GM21381 (cell line): ENCODE measurements at regions not wholly inside any gene's neighbourhood (a gene's known extent, or its start where the extent isn't known, plus 50 kb on each side); places are given as distances from the start of the nearest gene placed in this dataset.
"Not testable (repeated sequence)": the region's sequence is repeated elsewhere in the genome, so short reads cannot be mapped to it uniquely, and the experiment has no call there.

Source experiments
- ATAC-seq: cut with Tn5 transposase; IDR thresholded peaks from one replicate; pipeline ENCODE4 v1.9.1; 2021; ENCODE audit warnings: mild to moderate bottlenecking, moderate library complexity; ENCODE audit not compliant: unreplicated experiment

DNA sequence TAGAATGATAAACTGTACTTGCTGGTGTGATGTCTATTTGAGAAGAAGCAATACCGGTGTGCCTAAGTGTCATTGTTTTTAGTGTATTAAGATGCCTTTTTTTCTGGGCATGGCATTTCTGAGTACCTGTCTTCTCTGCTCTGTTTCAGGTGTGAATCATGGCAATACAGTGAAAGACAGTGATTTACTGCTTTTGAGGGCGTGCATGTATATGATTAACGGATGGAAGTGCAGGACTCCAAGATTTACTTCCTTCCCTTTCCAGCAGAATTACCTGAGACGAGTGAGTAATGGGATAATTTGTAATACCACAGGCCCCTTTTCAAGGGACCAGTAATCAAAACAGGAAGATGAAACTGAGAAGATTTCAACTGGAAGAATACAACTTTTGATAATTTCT lies 315.8 kb downstream of the SOX4 start:
- no peak for ATAC-seq

DNA sequence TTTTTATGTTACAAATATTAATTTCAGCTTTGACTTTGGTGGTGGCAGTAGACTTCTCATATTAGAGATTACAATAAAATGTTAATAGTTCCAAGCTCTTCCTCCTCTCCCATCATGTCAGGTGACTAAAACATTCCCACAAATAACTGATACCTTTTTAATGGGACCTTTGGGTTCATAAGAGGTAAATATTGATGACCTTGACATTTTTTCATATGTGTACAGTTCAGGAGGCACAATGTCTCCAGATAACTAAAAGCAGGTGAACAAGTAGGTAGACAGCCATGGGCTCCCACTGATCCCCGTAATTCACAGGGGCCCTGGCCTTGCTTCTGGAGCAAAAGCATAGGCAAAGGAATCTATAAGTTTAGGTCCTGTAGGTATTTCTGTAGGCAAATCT lies 317.7 kb downstream of the SOX4 start:
- ATAC-seq = no peak

DNA sequence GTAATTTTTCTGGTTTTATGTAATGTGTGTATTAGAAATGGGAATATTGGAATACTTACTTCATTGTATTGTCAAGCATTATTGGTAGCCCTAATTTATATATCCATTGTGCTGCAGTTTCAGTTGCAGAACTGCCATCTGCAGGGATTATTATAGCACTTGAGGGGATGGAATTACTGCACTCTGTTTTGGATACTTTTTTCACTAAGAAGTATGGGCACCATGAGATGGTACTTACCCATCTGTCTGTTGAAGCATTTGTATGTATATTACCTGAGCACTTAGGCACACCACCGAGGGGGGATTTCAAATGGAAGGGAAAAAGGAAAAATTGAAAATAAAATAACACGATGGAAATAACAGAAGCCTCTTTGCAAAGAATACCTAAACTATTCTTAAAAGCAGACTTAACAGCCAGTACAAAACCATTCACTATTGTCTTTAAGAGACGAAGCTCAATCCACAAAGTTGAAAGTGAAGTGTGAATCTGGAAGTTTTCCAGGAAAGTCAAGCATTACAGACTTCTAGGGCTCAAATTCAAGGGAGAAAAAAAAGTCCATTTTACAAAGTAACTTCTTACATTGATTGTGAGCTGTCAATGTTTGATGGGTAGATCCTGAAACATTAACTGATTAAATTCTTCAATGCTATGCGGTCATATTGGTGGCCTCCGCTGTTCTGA lies 318.7 kb downstream of the SOX4 start:
- no peak for ATAC-seq

DNA sequence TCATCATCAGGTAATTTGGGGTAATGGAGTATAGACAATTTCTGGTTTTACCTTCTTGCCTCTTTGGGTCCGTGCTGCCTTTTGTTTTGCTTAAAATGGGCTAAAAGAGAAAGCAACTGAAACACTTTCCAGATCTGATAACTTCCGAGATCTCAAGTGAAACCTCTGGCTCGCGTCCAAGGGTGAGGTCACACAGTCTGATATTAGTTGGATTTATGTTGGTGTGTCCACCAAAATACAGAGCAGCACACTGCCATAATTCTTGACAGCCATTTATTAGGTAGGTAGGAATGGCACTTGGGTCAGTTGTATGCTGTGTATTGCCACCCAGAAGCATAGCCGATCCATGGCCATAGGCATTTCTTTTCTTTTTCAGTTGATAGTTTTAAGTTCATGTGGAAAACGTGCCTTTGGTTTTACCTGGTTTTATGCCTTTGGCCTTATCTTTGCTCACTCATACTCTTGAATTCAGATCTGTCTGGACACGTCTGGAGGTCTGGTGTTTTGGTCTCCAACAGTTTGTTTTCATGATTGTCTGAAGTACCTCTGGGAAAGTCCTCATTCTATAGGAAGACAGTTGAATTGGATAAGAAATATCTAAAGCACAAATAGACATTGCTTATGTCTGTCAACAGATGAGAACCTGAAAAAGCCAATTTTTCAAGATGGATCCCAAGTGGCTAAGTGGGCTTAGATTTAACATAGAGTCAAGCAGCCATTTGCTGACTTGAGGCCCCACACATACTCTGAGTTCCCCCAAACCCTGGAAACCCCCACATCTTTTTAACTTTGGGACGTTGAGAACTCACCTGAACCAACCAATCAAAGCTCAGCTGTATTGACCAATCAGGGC lies 320.8 kb downstream of the SOX4 start:
- ATAC-seq = no peak

DNA sequence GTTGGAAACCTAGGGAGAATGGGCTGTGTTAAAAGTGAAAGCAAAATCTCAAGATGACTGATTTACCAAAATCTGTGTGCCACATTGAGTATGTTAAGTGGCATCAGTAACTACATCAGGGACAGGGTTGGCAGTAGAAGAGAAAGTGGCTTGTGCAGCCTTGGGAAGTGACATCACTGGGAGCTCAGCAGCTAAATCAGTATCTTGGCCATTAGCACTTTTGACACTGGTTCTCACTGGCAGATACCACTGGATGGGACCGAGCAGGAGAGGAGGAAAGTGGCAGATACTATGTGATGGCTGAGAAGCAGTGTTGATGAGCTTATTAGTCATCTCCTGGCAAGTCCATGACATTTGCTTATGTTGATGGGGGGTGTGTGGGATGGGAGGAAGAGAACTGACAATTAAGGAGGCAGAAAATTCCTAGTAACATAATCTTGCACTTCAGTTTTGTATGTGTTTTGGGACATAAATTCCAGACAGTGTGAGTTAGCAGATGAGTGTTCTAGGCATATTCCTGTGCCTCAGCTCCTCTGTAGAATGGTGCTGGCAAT lies 322.2 kb downstream of the SOX4 start:
- no peak for ATAC-seq

DNA sequence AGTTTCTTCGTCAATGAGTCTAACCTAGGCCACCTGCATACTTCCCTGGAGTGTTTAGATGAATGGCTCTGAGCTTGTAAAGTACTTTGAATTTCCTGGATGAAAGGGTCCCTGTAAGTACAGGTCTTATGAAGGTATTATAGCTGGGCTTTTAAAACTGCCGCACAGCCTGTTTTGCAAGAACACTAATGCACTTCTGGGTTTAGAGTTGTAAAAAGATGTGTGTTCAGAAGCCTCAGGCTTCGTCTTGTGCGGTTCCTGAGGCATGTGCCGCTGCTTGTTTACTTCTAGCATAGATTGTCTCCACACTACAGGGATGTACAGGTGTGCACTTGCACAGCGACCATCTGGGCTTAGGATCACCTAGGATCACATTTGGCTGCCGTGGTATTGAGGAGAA lies 324.5 kb downstream of the SOX4 start:
- no peak for ATAC-seq

DNA sequence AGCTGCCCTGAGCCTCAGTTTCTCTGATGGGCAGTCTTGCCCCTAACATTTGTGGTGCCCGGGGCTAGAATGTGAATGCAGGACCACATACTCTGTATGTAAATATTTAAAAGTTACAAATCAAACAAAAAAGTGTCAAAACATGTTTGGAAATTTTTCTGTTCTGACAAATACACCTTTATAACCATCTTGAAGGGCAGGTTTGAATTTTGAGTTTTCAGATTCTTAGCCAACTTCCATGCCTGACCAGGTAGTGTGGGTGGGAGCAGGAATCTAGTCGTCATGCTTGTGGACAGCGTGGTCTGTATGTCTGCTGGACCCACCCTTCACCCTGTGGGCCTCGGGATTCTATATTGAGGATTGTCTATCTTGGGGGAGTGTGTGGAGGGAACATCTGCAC lies 325.1 kb downstream of the SOX4 start:
- no peak for ATAC-seq

DNA sequence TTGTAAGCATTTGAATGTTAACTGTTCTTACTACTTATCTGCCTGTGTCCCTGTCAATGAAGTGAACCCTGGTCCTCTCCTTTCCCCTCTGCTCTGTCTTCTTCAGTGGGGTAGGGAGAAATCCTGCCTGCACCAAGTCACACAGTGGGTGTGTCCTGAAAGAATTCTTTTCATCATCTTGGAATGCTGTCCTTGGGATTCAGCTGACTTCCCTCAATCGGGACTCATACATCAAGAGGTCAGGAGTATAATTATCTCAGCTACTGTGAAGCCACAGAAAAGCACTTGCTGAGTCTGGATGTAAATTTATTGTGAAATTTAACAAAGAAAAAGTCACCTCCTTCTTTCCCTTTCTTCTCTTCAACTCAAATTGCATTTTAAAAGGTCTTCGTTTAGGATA lies 328.5 kb downstream of the SOX4 start:
- ATAC-seq = no peak

DNA sequence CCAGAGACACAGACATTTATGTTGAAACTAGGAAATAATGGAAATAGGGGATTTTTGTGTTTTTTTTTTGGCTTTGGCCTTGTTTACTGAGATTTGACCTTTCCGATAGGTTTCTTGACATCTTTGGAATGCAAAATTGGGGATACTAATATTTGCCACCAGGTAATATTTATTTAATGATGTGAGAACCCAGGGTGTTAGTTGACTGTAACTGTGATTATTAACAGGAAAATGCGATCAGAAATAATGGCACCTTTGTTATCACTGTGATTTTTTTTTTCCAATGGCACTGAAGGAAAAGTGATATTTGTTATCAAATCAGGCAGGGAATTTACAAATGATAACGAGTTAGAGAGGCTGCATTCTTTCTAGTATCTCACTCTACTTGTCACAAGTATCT lies 330.5 kb downstream of the SOX4 start:
- no peak for ATAC-seq

DNA sequence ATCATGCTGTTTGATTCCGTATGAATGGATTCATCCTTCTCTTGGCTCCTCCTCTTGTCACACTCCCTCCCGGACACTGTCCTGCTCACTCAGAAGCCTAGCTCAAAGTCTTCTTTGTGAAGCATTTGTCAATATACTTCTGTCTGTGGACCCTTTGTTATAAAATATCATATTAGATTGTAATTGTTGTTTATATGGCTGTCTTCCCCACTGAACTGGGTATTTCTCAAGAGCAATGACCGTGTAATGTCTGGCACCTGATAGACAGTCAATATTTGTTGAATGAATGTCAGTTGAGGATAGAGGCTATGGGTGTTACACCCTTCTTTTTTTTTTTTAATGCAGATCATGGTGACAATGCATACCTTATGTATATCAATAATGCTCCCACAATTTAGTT lies 335.3 kb downstream of the SOX4 start:
- no peak for ATAC-seq

DNA sequence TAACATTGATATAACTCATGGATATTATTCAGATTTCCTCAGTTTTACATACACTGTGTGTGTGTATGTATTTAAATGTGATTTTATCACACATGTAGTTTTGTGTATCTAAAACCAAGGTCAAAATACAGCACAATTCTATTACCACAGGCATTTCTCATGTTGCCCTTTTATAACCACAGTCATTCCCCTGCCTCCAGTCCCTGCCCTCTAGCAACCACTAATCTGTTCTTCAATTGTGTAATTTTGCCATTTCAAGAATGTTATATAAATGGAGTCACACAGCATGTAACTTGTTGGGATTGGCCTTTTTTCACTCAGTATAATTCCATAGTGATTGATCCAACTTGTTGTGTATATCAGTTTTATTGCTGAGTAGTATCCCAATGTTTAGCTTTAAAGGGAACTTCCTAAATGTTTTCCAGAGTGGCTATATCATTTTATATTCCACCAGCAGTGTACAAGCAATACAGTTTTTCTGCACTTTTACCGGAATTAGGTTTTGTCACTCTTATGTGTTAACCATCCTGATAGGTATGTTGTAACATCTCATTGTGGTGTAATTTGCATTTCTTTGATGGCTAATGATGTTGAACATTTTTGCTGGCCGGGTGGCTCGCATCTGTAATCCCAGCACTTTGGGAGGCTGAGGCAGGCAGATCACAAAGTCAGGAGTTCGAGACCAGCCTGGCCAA lies 338.2 kb downstream of the SOX4 start:
- ATAC-seq = no peak

DNA sequence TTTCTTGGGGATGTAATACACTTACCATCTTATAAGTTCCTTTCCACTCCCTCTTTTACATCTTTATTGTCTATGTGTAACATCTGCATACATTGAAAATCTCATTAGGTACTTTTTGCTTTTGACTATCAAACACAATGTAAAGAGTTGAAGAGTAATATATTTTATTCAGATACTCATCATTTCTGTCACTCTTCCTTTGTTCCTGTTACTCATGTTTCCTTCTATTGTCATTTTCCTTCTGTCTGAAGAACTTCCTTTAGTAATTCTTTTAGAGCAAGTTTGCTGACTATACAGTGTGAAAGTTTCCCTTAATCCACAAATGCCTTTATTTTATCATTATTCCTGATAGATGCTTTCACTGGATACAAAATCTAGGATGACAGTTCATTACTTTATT lies 339.8 kb downstream of the SOX4 start:
- ATAC-seq = no peak

DNA sequence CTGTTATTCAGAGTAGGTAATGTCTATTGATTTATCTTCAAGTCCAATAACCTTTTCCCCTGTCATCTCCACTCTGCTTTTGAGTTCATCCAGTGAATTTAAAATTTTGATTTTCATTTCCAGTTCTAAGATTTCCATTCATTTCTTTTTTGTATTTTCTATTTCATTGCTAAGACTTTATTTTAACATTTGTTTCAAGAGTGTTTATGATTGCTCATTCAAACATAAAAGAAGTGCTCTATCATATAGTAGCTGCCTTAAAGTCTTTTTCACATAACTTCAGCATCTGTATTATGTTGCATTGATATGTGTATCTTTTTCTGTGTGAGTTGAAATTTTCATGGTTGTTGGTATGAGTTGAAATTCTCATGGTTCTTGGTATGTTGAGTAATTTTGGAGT lies 341.6 kb downstream of the SOX4 start:
- ATAC-seq = no peak

DNA sequence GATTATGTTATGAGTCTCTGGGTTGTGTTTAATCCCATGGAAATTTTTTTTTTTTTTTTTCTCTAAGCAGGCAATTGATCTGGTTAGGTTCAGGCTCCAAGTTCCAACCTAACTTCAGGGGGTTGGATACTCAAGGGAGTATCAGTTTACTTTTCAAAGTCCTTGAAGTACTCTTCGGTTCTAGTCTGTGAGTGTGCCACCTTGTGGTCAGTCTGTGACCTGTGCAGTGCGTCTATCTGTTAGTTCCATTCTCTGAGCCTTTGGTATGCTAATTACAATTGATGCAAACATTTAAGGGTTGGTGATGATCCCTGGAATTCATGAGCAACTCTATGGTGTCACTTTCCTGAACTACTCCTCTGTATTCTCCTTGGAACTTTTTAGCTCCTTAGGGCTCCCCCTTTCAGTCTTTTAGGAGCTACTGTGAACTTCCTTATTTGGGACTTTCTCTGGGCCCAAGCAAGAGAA lies 342.0 kb downstream of the SOX4 start:
- no peak for ATAC-seq

DNA sequence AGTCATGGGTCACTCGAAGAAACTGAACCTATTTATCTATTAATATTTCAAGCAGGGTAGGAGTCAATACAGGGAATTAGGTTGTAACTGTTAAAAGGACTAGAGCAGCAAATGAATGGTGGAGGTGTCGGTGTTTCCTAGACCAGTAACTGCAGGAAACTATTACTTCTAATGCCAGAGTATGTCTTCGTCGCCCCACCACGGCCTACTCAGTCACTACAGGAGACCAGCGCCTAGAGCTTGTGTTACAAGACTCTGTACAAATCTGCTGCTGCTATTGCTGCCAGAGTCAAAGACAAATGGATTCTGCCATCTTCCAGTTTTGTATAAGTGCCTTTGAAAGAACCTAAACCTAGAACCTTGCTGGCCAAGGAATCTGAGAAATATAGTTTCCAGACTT lies 343.9 kb downstream of the SOX4 start:
- ATAC-seq = no peak

DNA sequence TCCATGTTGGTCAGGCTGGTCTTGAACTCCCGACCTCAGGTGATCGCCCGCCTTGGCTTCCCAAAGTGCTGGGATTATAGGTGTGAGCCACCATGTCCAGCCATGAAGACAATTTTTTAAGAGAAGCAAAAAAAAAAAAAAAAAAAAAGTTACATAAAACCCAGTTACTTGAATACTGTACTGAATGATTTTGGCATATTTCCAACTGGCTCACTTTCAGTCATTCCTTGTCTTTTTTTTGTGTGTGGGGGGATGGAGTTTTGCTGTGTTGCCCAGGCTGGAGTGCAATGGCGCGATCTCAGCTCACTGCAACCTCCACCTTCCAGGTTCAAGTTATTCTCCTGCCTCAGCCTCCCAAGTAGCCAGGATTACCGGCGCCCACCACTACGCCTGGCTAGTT lies 345.5 kb downstream of the SOX4 start:
- ATAC-seq = not testable (repeated sequence)

DNA sequence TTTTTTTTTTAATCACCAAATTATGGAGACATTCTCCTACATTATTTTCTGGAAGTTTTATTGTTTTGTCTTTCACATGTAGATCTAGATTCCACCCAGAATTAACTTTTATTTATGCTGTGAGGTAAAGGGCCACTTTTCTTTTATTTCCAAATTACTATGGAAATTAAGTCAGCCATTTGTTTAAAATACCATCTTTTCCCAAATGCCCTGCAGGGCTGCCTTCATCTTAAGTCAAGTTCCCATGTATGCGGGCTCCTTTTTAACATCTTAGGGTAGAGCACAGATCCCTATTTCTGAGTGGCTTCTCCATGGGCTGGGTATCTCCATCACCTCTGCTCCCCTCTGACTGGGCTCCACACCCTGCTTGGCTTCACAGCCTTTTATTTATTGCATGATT lies 348.4 kb downstream of the SOX4 start:
- ATAC-seq = no peak

DNA sequence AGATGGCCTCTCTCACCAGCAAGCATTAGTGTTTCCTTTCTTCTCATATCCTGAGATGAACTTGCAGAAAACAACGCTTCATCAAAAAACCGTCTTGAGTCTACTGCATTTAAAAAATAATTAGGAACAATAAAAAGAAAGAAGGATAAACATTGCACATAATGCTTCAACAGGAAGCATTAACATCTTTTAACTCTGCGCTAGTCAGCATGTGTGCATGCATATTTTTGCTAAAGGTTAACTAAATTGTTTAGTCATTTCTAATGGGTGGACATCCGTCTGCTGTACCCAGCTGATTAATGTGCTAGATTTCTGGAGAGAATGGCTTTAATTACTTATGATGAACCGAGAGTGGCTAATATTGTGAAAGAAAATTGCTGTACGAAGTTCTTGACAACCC lies 349.3 kb downstream of the SOX4 start:
- ATAC-seq = no peak

DNA sequence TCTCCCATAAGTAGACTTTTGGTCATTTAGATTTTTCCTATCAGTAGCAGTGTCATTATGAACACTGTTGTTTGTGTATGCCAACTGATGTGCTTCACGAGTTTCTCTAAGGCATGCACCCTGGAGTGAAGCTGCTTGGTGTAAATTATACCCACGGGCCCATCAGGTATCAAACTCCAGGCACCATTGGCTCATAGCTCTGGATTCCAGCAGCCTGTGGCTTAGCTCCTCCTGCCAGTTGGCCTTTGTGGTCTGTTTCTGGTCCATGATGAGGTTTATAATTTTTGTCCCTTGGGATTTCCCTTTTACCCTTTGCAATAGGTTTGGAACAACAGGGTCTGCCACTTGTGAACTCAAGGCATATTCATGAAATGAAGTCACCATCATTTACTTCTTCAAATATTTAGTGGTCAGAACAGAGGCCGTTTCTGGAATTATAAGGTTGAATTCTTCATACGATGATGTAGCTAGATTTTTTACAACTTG lies 350.5 kb downstream of the PRL start:
- no peak for ATAC-seq

DNA sequence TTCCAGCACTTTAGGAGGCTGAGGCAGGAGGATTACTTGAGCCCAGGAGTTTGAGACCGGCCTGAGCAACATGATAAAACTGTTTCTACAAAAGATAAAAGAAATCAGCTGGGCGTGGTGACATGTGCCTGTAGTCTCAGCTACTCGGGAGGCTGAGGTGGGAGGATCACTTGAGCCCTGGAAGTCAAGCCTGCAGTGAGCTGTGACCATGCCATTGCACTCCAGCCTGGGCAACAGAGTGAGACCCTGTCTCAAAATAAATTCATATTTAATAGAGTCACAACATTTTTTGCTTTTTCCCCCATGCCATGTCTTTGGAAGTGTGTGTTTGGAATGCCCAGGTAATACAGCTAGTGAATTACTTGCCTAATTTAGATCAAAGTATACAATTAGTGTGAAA lies 349.6 kb downstream of the PRL start:
- ATAC-seq = not testable (repeated sequence)

DNA sequence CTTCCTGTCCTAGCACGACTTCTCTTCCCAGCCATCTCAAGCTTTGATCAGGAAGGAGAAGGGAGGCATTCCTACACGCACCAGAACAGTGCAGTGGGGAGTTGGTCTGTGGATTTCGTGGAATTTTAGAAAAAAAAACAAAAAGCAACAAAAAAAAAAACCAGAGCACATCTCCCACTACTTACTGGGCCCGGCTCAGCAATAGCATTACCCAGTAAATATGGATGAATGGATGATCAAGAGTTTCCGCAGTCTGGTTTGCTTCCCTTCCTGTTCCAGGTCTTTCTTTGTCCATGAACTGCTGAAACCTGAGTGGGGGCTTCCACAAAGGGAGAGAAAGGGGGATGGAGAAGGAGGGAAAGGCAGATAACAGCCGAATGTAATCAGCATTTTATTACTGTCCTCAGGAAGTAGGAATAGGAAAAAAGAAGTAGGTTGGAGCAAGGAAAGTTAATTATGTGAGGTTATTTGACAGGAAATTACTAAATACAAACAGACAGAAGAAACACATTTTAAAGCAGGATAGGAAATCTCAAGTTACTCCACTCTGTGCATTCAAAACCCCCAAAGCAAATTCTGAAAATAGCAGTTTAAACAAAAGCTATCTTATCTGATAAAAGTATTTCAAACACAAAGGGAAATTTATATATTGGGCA lies 349.0 kb downstream of the PRL start:
- no peak for ATAC-seq
